ENCODE measurements at regions not wholly inside any gene's neighbourhood (a gene's known extent, or its start where the extent isn't known, plus 50 kb on each side); places are given as distances from the start of the nearest gene placed in this dataset.
A peak's percentile ranks its signal among the peaks of the same experiment; 100 is the strongest.

DNA sequence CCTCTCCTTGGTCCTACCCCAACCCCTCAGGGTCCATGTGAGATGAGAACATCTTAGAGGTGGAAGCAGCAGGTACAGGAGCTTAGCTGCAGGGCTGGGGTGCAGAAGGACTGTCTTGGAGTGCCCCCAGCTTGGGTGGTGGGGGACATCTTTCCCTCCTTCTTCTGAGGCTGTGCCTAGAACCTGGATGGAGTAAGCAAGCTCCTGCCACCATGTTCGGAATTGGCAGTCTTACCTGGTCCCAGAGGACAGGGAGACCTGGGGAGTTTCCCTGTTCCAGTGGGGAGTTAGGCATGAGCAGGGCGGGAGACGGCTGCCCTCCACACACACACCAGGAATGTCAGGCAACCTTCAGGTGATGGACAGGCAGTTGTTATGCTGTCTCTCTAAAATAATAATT is 131.0 kb upstream of the COPS8 start:
- no peak overlapping the region for H3K9ac ChIP-seq (ENCODE audit: insufficient read depth, low read length)
- DNase-seq (ENCODE audit: low read depth in 2 of 2): no peak
- H3K9me3 ChIP-seq (ENCODE audit: control insufficient read depth, insufficient read depth, low read depth, low read length): no peaks in the 10 kb centered on the region
- no peaks in the 10 kb centered on the region for H4K20me1 ChIP-seq (ENCODE audit: control insufficient read depth, extremely low read depth, insufficient read depth, low read length)
- H3K36me3 ChIP-seq (ENCODE audit: control insufficient read depth, insufficient read depth, low read length): no peaks in the 10 kb centered on the region
- no peak for TF ChIP-seq EZH2 (IDR thresholded peaks at IDR 0.05; ENCODE audit: low read length, missing control alignments)
- TF ChIP-seq, protein P1, sequence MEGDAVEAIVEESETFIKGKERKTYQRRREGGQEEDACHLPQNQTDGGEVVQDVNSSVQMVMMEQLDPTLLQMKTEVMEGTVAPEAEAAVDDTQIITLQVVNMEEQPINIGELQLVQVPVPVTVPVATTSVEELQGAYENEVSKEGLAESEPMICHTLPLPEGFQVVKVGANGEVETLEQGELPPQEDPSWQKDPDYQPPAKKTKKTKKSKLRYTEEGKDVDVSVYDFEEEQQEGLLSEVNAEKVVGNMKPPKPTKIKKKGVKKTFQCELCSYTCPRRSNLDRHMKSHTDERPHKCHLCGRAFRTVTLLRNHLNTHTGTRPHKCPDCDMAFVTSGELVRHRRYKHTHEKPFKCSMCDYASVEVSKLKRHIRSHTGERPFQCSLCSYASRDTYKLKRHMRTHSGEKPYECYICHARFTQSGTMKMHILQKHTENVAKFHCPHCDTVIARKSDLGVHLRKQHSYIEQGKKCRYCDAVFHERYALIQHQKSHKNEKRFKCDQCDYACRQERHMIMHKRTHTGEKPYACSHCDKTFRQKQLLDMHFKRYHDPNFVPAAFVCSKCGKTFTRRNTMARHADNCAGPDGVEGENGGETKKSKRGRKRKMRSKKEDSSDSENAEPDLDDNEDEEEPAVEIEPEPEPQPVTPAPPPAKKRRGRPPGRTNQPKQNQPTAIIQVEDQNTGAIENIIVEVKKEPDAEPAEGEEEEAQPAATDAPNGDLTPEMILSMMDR (conservative IDR thresholded peaks at IDR 0.05 in 1 of 2, IDR thresholded peaks at IDR 0.05 in 1 of 2; ENCODE audit: low read depth in 1 of 2, low read length in 2 of 2): no peak
- no peak overlapping the region for H3K4me2 ChIP-seq (ENCODE audit: extremely low read depth, insufficient read depth, low read length)
- no peaks in the 10 kb centered on the region for H3K4me1 ChIP-seq (ENCODE audit: control insufficient read depth, extremely low read depth, insufficient read depth, low read length)
- H3K27me3 ChIP-seq (ENCODE audit: control insufficient read depth, insufficient read depth, low read length): no peaks in the 10 kb centered on the region
- H3K4me3 ChIP-seq (replicated peaks in 1 of 4; ENCODE audit: control extremely low read depth in 1 of 4, insufficient read depth in 1 of 4, low read depth in 3 of 4, low read length in 4 of 4): no peak overlapping the region
- H2AFZ ChIP-seq (ENCODE audit: low read length): no peak overlapping the region
- H3K79me2 ChIP-seq (ENCODE audit: control insufficient read depth, insufficient read depth, low read length): no peaks in the 10 kb centered on the region
- H3K27ac ChIP-seq (ENCODE audit: insufficient read depth, low read length): no peak overlapping the region

DNA sequence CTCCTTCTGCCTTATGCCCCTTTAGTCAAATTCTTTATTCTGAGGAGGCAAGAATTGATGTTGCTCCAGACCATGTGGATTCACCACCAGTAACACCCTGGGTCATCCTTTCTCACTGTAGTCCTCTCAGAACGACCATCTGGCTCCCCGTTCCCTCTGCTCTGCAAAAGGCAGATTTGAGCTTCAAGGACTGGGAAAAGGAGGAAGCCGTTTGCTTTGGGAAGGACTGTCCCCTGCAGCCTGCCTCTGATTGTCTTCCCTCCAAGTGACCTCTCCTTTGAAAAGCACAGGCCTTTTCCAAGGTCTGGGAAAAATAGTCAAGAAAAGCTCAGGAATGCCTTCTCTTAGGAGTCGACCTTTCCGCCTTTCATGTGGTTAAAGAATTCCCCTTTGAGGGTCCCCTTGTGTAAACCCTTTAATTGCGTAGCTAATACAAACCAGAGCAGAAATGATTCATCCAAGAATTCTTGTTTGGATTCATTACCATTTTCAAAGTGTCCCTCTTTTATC is 130.1 kb upstream of the COPS8 start:
- Histone ChIP-seq H2AFZ (ENCODE audit: low read length) (no peak overlapping the region), H3K27ac (ENCODE audit: insufficient read depth, low read length) (no peak overlapping the region), H3K36me3 (ENCODE audit: control insufficient read depth, insufficient read depth, low read length) (no peaks in the 10 kb centered on the region), H3K9ac (ENCODE audit: insufficient read depth, low read length) (no peak overlapping the region), H3K4me2 (ENCODE audit: extremely low read depth, insufficient read depth, low read length) (no peak overlapping the region), H3K9me3 (ENCODE audit: control insufficient read depth, insufficient read depth, low read depth, low read length) (no peaks in the 10 kb centered on the region), H4K20me1 (ENCODE audit: control insufficient read depth, extremely low read depth, insufficient read depth, low read length) (no peaks in the 10 kb centered on the region), H3K4me1 (ENCODE audit: control insufficient read depth, extremely low read depth, insufficient read depth, low read length) (no peaks in the 10 kb centered on the region), H3K4me3 (replicated peaks in 1 of 4; ENCODE audit: control extremely low read depth in 1 of 4, insufficient read depth in 1 of 4, low read depth in 3 of 4, low read length in 4 of 4) (no peak overlapping the region), H3K79me2 (ENCODE audit: control insufficient read depth, insufficient read depth, low read length) (no peaks in the 10 kb centered on the region), H3K27me3 (ENCODE audit: control insufficient read depth, insufficient read depth, low read length) (no peaks in the 10 kb centered on the region)
- TF ChIP-seq, protein P1 (conservative IDR thresholded peaks at IDR 0.05 in 1 of 2, IDR thresholded peaks at IDR 0.05 in 1 of 2; ENCODE audit: low read depth in 1 of 2, low read length in 2 of 2): no peak
- DNase-seq (ENCODE audit: low read depth in 2 of 2): peak in 1 of 2 donors; percentile 47

DNA sequence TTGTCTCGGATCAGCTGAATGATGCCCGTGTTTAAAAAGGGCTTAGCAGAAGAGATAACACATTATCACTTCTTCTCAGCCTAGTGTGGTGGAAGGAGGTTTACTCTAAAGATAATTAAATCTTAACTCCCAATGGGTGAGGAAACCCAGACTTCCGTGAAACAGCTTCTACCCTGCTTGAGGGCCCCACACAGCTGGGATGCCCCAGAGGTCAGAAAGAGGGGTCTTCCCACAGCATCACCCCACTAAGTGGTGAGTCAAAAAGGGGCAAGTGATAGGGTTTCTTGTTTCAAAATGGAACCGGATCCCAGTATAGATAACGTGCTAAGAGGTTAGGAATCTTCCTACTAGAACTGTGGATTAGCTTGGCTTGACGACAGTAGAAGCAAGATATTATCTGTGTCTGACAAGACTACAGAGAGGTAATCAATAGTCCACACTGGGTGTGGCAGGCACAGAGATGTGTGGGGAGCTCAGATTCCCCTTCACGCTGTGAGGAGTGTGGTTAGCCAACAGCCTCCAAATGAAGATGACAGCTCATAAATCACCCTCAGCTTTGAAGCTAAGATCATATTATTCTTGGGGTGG is 129.6 kb upstream of the COPS8 start:
- no peaks in the 10 kb centered on the region for H3K4me1 ChIP-seq (ENCODE audit: control insufficient read depth, extremely low read depth, insufficient read depth, low read length)
- H3K27ac ChIP-seq (ENCODE audit: insufficient read depth, low read length): no peak overlapping the region
- H3K9me3 ChIP-seq (ENCODE audit: control insufficient read depth, insufficient read depth, low read depth, low read length): no peaks in the 10 kb centered on the region
- no peaks in the 10 kb centered on the region for H3K27me3 ChIP-seq (ENCODE audit: control insufficient read depth, insufficient read depth, low read length)
- no peak overlapping the region for H2AFZ ChIP-seq (ENCODE audit: low read length)
- no peak overlapping the region for H3K9ac ChIP-seq (ENCODE audit: insufficient read depth, low read length)
- H3K36me3 ChIP-seq (ENCODE audit: control insufficient read depth, insufficient read depth, low read length): no peaks in the 10 kb centered on the region
- no peak overlapping the region for H3K4me2 ChIP-seq (ENCODE audit: extremely low read depth, insufficient read depth, low read length)
- TF ChIP-seq EZH2 (IDR thresholded peaks at IDR 0.05; ENCODE audit: low read length, missing control alignments): no peak
- TF ChIP-seq, protein P1 (conservative IDR thresholded peaks at IDR 0.05 in 1 of 2, IDR thresholded peaks at IDR 0.05 in 1 of 2; ENCODE audit: low read depth in 1 of 2, low read length in 2 of 2): no peak
- no peak overlapping the region for H3K4me3 ChIP-seq (replicated peaks in 1 of 4; ENCODE audit: control extremely low read depth in 1 of 4, insufficient read depth in 1 of 4, low read depth in 3 of 4, low read length in 4 of 4)
- no peaks in the 10 kb centered on the region for H4K20me1 ChIP-seq (ENCODE audit: control insufficient read depth, extremely low read depth, insufficient read depth, low read length)
- peak in 1 of 2 donors; percentile 41 for DNase-seq (ENCODE audit: low read depth in 2 of 2)
- H3K79me2 ChIP-seq (ENCODE audit: control insufficient read depth, insufficient read depth, low read length): no peaks in the 10 kb centered on the region

All from fibroblast of lung (primary cell).